NAMALWA (cell line): ENCODE measurements at regions not wholly inside any gene's neighbourhood (a gene's known extent, or its start where the extent isn't known, plus 50 kb on each side); places are given as distances from the start of the nearest gene placed in this dataset.

Experiments
- DNase-seq: peaks from one replicate; pipeline ENCODE4 v3.0.0-alpha.2; 2015; ENCODE audit warnings: low spot score

GRCh38 chr12:92465786-92466295, 236.9 kb upstream of the PLEKHG7 start:
- DNase-seq: no peak

DNA sequence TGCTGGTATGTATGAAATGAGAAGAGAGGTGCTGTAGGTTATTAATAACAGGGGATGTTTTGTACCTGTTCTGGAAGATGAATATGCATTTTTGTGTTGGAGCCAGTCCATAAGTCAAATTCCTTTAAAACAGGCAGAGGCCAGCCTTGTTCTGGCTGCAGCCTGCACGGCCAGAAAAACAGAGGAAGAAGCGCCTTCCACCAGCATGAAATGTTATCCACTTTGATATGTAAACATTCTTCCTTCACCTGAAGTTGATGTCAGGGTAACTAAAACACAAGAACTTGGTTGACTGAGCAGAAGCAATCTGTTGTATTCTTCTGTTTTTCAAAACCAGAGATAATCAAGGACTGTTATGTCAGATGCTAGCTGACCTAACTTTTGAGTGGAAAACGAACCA, 237.9 kb upstream of the PLEKHG7 start:
- no peak for DNase-seq

GRCh38 chr12:92463171-92463570, 239.6 kb upstream of the PLEKHG7 start:
- DNase-seq: no peak

DNA sequence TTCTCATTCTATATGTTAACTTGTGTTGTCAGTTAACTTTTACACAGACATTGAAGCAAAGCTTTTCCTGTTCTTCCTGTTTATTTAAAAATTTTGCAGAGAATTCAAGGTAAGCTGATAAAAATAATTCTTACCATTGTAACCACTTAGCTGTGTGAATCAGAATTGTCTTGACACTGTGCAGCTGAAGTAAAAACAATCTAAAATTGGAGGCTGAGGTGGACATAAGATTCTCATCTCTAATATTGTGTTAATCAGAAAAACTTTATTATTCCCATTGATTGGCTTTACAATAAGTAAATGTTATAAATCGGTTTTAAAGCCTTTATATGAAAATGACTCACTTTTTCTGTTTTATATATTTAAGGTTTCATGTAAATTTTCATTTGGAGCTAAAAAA, 240.3 kb upstream of the PLEKHG7 start:
- no peak for DNase-seq

GRCh38 chr12:92462049-92462448, 240.7 kb upstream of the PLEKHG7 start:
- DNase-seq: peak; percentile 89

- DNase-seq: no peak
These were observed 242.9 kb upstream of the PLEKHG7 start for GRCh38 chr12:92459850-92460249.

GRCh38 chr12:92458996-92459395, 243.8 kb upstream of the PLEKHG7 start:
- DNase-seq: no peak

GRCh38 chr12:92457458-92458180, 245.2 kb upstream of the PLEKHG7 start:
- DNase-seq: no peak

DNA sequence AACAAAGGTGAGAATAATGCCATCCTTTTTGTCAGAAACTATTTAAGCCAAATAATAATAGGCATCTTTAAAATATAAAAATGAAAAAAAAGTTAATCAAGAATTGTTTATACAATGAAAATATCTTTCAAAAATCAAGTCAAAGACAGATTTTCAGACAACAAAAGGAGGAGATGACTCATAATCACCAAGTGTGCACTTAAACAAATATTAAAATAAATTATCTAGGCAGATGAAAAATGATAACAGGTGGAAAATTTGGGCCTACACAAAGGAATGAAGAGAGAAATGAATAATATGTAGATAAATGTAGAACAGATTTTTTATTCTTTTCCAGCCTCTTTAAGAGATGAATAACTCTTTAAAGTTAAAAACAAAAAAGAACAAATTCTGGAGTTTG, 250.0 kb upstream of the PLEKHG7 start:
- DNase-seq: no peak

GRCh38 chr12:92446083-92446460, 256.7 kb upstream of the PLEKHG7 start:
- DNase-seq: no peak

- peak; percentile 89 for DNase-seq
These were observed 257.3 kb upstream of the PLEKHG7 start for GRCh38 chr12:92445253-92446082.

- peak; percentile 85 for DNase-seq
These were observed 258.0 kb upstream of the PLEKHG7 start for GRCh38 chr12:92444763-92445162.

DNA sequence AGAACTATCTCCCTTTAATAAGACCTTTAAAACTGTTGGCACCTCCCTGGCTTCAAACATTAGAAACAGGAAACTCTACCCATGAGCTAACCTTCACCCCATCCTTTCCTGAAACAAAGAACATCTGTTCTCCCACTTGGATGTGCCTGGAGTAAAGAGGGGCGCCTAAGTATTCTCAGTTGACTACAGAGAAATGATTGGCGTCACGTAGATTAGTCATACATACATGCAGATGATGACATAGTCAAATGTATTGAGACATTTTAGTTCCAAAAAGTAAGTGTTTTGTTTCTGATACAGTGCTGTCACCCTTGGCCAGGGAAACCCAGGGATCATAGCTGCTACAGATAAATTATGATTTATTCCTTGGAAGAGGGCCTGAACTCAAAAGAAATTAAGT, 260.0 kb upstream of the PLEKHG7 start:
- no peak for DNase-seq

GRCh38 chr12:92440072-92440471, 262.7 kb upstream of the PLEKHG7 start:
- DNase-seq: no peak

GRCh38 chr12:92439420-92439805, 263.4 kb upstream of the PLEKHG7 start:
- no peak for DNase-seq

GRCh38 chr12:92438641-92439419, 264.0 kb upstream of the PLEKHG7 start:
- DNase-seq: no peak

DNA sequence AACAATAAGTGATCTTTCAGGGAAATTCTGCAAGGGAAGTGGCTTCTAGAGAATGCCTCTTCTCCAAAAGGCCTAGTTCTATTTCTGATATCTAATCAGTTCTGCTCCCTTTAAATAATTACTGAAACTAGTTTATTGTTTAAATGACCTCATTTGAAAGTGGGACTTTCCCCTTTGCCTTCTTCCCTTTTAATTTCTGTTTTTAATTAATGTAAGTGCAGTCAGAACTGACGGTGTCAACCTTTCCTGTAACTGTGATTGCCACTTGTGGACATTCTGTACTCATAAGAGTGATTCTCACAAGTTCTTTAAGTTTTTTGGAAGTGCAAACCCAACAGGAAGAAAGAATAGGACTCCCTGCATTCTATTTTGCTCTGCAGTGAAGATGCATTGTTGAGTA, 265.3 kb upstream of the PLEKHG7 start:
- no peak for DNase-seq

DNA sequence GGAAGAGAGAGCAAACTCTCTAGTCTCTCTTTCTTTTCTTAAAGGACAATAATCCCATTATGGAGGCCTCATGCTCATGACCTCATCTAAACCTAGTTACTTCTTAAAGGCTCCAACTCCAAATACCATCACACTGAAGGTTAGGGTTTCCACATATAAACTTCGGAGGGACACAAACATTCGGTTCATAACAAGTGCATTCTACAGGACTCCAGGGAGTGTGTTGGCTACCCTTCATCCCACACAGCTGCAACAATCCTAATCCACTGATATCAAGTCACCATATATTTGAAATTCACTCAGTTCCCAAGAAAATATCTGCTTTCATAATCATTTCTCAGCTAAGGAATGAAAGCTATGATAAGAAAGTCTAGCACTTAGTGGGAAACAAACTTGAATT, 265.9 kb upstream of the PLEKHG7 start:
- no peak for DNase-seq

DNA sequence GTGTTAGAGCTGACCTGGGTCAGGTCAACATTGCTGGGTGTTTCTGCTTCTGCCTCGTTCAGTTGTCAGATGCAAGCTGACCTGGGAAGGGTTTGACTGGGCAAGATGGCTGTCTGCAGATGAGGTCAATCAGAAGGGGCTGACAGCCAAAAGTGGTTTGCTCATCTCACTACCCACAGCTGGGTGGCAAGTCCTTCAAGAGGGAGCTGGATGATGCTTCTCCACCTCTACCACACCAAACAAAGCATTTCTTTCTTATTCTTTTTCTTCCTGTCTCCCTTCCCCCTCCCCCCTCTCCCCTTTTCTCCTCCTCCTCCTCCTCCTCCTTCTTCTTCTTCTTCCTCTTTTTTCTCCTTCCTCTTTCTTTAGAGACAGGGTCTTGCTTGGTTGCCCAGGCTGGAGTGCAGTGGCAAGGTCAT, 268.2 kb upstream of the PLEKHG7 start:
- DNase-seq: peak; percentile 21

DNA sequence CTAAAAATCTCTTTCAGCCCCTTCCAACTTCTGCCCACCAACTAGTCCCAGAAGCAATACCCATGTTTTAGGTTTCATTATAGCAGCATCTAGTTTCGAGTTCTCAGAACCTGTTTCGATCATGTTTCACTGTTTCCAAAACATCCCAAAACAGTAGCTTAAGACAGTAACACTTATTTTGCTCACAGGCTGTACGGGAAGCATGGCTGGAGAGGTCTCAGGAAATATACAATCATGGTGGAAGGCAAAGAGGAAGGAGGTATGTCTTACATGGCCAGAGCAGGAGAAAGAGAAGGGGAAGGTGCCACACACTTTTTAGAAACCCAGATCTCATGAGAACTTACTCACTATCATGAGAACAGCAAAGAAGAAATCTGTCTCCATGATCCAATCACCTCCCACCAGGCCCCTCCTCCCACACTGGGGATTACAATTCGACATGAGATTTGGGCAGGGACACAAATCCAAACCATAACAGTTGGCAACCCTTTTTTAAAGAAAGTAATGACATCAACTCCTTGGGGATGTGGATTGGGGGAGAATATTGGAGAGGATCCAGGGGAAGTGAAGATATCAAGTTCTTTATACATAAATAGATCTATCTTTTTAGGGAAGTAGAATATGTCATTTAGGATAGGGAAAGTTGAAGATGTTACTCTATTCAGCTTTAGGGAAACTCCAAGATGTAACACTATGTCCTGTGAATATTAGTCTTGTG, 269.9 kb upstream of the PLEKHG7 start:
- no peak for DNase-seq

DNA sequence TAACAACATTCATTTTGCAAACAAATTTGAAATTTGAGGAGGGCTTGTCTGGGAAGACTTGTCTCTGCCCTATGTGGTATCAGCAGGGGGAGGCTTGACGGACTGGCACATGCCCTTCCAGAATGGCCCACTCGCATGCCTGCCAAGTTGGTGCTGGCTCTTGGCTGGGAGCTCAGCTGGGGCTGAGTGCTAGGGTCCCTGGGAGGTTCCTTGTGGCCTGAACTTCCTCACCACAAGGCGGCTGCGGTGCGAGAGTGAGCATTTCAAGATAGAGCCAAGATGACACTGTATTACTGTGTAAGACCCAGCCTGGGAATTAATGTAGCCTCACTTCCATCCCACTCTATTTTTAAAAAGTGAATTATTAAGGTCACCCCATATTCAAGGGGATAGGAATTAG, 271.6 kb upstream of the PLEKHG7 start:
- peak; percentile 57 for DNase-seq

- no peak for DNase-seq
These were observed 276.5 kb upstream of the PLEKHG7 start for GRCh38 chr12:92426332-92426731.
